A673 (cell line): ENCODE measurements at regions not wholly inside any gene's neighbourhood (a gene's known extent, or its start where the extent isn't known, plus 50 kb on each side); places are given as distances from the start of the nearest gene placed in this dataset.

Source experiments
- BruUV-seq: library from RNA; stranded (reverse); fragments of 400-500 nt; replicated peaks from 2 replicates; lab custom pipeline; 2021; lab: Mats Ljungman, UMichigan
- CTCF ChIA-PET: fragments of 300-600 bp; sonication (Branson Sonifier 250); formaldehyde crosslinking; loops from one replicate; lab custom pipeline; 2022; ENCODE audit warnings: antibody characterized with exemption; lab: Charles Lee
- POLR2A ChIA-PET: fragments of 300-600 bp; sonication (Branson Sonifier 250); formaldehyde crosslinking; loops from one replicate; lab custom pipeline; 2022; ENCODE audit warnings: antibody characterized with exemption; ENCODE audit not compliant: low non-redundant PET; lab: Charles Lee
- DNase-seq: peaks from one replicate; pipeline ENCODE4 v3.0.0-alpha.2; 2015; ENCODE audit warnings: low spot score
- H3K27ac ChIP-seq: fragments of 200-600 bp; sonication (generic); 2 replicates; pipeline ENCODE4 v1.5.1; 2016; ENCODE audit warnings: mixed run types, low read depth, mild to moderate bottlenecking, mixed read lengths, antibody characterized with exemption, low read length; ENCODE audit not compliant: poor library complexity, severe bottlenecking
- H3K27me3 ChIP-seq: fragments of 200-600 bp; sonication (generic); replicated peaks from 2 replicates; pipeline ENCODE4 v1.6.1; 2017; ENCODE audit warnings: mixed run types, low read depth, mild to moderate bottlenecking, mixed read lengths, antibody characterized with exemption, low read length; ENCODE audit not compliant: insufficient read depth, poor library complexity
- H3K36me3 ChIP-seq: fragments of 200-600 bp; sonication (generic); 2 replicates; pipeline ENCODE4 v1.6.1; 2016; ENCODE audit warnings: mixed run types, mild to moderate bottlenecking, mixed read lengths, antibody characterized with exemption, low read length; ENCODE audit not compliant: insufficient read depth, poor library complexity, severe bottlenecking
- H3K4me1 ChIP-seq: fragments of 200-600 bp; sonication (generic); 2 replicates; pipeline ENCODE4 v1.6.1; 2017; ENCODE audit warnings: mixed run types, mild to moderate bottlenecking, mixed read lengths, antibody characterized with exemption, low read length; ENCODE audit not compliant: insufficient read depth, poor library complexity, severe bottlenecking
- H3K4me3 ChIP-seq: fragments of 200-600 bp; sonication (generic); 2 replicates; pipeline ENCODE4 v1.5.1; 2016; ENCODE audit warnings: low read depth, mixed run types, mild to moderate bottlenecking, mixed read lengths, low read length; ENCODE audit not compliant: poor library complexity, severe bottlenecking
- H3K9me3 ChIP-seq: fragments of 200-600 bp; sonication (generic); 2 replicates; pipeline ENCODE4 v1.6.1; 2016; ENCODE audit warnings: mixed run types, low read depth, mild to moderate bottlenecking, mixed read lengths, antibody characterized with exemption, low read length; ENCODE audit not compliant: poor library complexity, severe bottlenecking
- CTCF ChIP-seq: fragments of 300-800, 200-600 bp; sonication (generic); conservative IDR thresholded peaks from 2 replicates; pipeline ENCODE4 v1.5.1; 2017; ENCODE audit warnings: low read depth, mild to moderate bottlenecking, antibody characterized with exemption, low read length, moderate library complexity, mixed read lengths
- EZH2 ChIP-seq: fragments of 200-600 bp; sonication (generic); IDR thresholded peaks from 2 replicates; pipeline ENCODE4 v1.6.1; 2017; ENCODE audit warnings: borderline replicate concordance, low read depth, mild to moderate bottlenecking, mixed read lengths, antibody characterized with exemption, low read length; ENCODE audit not compliant: poor library complexity, severe bottlenecking
- intact Hi-C: fragments of 100-400 bp; cut with micrococcal nuclease; formaldehyde crosslinking; loops from one replicate; pipeline ENCODE4 v1.10.0; 2022; ENCODE audit not compliant: unreplicated experiment

GRCh38 chr4:89640620-89641366, 196.2 kb downstream of the SNCA start:
- H3K4me3 ChIP-seq: no peak overlapping the region

GRCh38 chr4:89639395-89639794, 197.6 kb downstream of the SNCA start:
- Histone ChIP-seq H3K27ac (no peak overlapping the region), H3K27me3 (no peaks in the 10 kb centered on the region), H3K4me1 (no peaks in the 10 kb centered on the region), H3K9me3 (no peaks in the 10 kb centered on the region), H3K4me3 (no peak overlapping the region), H3K36me3 (no peaks in the 10 kb centered on the region)
- no TSS peak for BruUV-seq
- DNase-seq: no peak
- ChIA-PET POLR2A (no interaction called here), CTCF (no interaction called here)
- intact Hi-C loops: no loop called here
- no peak for TF ChIP-seq CTCF
- TF ChIP-seq EZH2: no peak

More at GRCh38 chr4:89640620-89641366, 196.2 kb downstream of the SNCA start:
- no peaks in the 10 kb centered on the region for H3K36me3 ChIP-seq
- H3K4me1 ChIP-seq: no peaks in the 10 kb centered on the region
- no peaks in the 10 kb centered on the region for H3K9me3 ChIP-seq
- ChIA-PET POLR2A (no interaction called here), CTCF (interaction anchor here (0.9 kb wide), 1 partner anchor 23 kb away, joined by 3 read pairs; no protein-coding TSS in a partner anchor)
- H3K27ac ChIP-seq: no peak overlapping the region
- no peaks in the 10 kb centered on the region for H3K27me3 ChIP-seq
- peak; percentile 44 for DNase-seq
- TF ChIP-seq CTCF (peak; percentile 51), EZH2 (no peak)
- intact Hi-C loops: no loop called here
- BruUV-seq: no TSS peak

- no TSS peak for BruUV-seq
Observed at GRCh38 chr4:89625599-89626293, 211.2 kb downstream of the SNCA start.

More at GRCh38 chr4:89625599-89626293, 211.2 kb downstream of the SNCA start:
- Histone ChIP-seq H3K4me3 (no peak overlapping the region), H3K4me1 (no peaks in the 10 kb centered on the region), H3K36me3 (no peaks in the 10 kb centered on the region), H3K27me3 (no peaks in the 10 kb centered on the region), H3K27ac (no peak overlapping the region), H3K9me3 (no peaks in the 10 kb centered on the region)
- no peak for DNase-seq
- ChIA-PET CTCF (no interaction called here), POLR2A (no interaction called here)
- intact Hi-C loops: no loop called here
- TF ChIP-seq EZH2: no peak
- TF ChIP-seq CTCF: no peak
